Right cardiac atrium (tissue), 5 donors: ENCODE measurements at regions not wholly inside any gene's neighbourhood (a gene's known extent, or its start where the extent isn't known, plus 50 kb on each side); places are given as distances from the start of the nearest gene placed in this dataset.

Experiments
- ATAC-seq, 2 donors: fragments of 200-7000 bp; cut with Tn5 transposase; one replicate each; pipeline versions ENCODE4 v1.8.0 to v1.9.1; 2020; ENCODE audit warnings: moderate library complexity in 2 of 2, mild to moderate bottlenecking in 1 of 2
- DNase-seq, 3 donors: peaks; one replicate each; pipeline ENCODE4 v3.0.0-alpha.2; 2020
- H3K27ac ChIP-seq: one replicate; pipeline ENCODE4 v1.5.1; 2013; ENCODE audit warnings: mild to moderate bottlenecking, low read length, control low read depth, moderate library complexity
- H3K27me3 ChIP-seq: one replicate; pipeline ENCODE4 v1.6.1; 2013; ENCODE audit not compliant: control insufficient read depth, insufficient read depth
- H3K4me1 ChIP-seq: one replicate; pipeline ENCODE4 v1.6.1; 2013; ENCODE audit warnings: low read length; ENCODE audit not compliant: control insufficient read depth, insufficient read depth
- H3K4me3 ChIP-seq: one replicate; pipeline ENCODE4 v1.5.1; 2013; ENCODE audit warnings: low read length, control low read depth
- H3K9me3 ChIP-seq: one replicate; pipeline ENCODE4 v1.6.1; 2013; ENCODE audit warnings: low read length; ENCODE audit not compliant: control insufficient read depth
- WGBS: extraction: QIAGEN DNeasy Blood & Tissue Kit; methylation state at CpG from one replicate; pipeline ENCODE4 v1.1.7; 2013; 5-methylcytosine and 5-hydroxymethylcytosine counted together
- intact Hi-C, 4 donors: fragments of 100-400 bp; cut with DNase I; formaldehyde crosslinking; loops; one replicate each; pipeline versions ENCODE4 v1.11.0 to v1.14.0; 2022 to 2023
- donor health status: healthy with polysubstance abuse.
- donor health status: DM: no; HTN: yes; CAD: no.
- donor health status: DM: no; HTN: no; CAD: no.
- donor health status: DM: no; HTN: yes; CAD: no; lungs with severe emphysema.
- donor health status: DM: yes; HTN: yes; CAD: no.

- H3K9me3 ChIP-seq = no peaks in the 10 kb centered on the region
- WGBS = 79% methylated on average over 5 of the region's 5 CpGs
- H3K4me1 ChIP-seq = no peaks in the 10 kb centered on the region
- H3K4me3 ChIP-seq = no peak overlapping the region
- no peaks in the 10 kb centered on the region for H3K27me3 ChIP-seq
- no peak overlapping the region for H3K27ac ChIP-seq
- DNase-seq = no peak
- intact Hi-C loops = no loop called here
- ATAC-seq = no peak
Observed at GRCh38 chr12:69083689-69084088, 150.7 kb upstream of the CPM start.

- DNase-seq (no peak), ATAC-seq (no peak)
- Histone ChIP-seq H3K9me3 (no peaks in the 10 kb centered on the region), H3K27ac (no peak overlapping the region), H3K27me3 (no peaks in the 10 kb centered on the region), H3K4me3 (no peak overlapping the region), H3K4me1 (no peaks in the 10 kb centered on the region)
- intact Hi-C loops = no loop called here
Observed at GRCh38 chr12:69084816-69085378, 151.9 kb upstream of the CPM start.

- intact Hi-C loops = no loop called here
- H3K27ac ChIP-seq = no peak overlapping the region
- no peaks in the 10 kb centered on the region for H3K27me3 ChIP-seq
- ATAC-seq (no peak), DNase-seq (no peak)
- WGBS = 91% methylated on average over 2 of the region's 2 CpGs
- H3K4me1 ChIP-seq = no peaks in the 10 kb centered on the region
- no peak overlapping the region for H3K4me3 ChIP-seq
- H3K9me3 ChIP-seq = no peaks in the 10 kb centered on the region
Observed at GRCh38 chr12:69085852-69086251, 152.9 kb upstream of the CPM start.

- Histone ChIP-seq H3K27me3 (no peaks in the 10 kb centered on the region), H3K9me3 (no peaks in the 10 kb centered on the region), H3K27ac (no peak overlapping the region), H3K4me1 (no peaks in the 10 kb centered on the region), H3K4me3 (no peak overlapping the region)
- ATAC-seq = no peak
- 69% methylated on average over 8 of the region's 8 CpGs for WGBS
- DNase-seq = no peak
- intact Hi-C loops = no loop called here
Observed at GRCh38 chr12:69087986-69088385, 151.4 kb upstream of the CPSF6 start.

- H3K9me3 ChIP-seq = no peaks in the 10 kb centered on the region
- H3K4me1 ChIP-seq = no peaks in the 10 kb centered on the region
- 37% methylated on average over 1 of the region's 1 CpG for WGBS
- no peaks in the 10 kb centered on the region for H3K27me3 ChIP-seq
- H3K4me3 ChIP-seq = no peak overlapping the region
- H3K27ac ChIP-seq = no peak overlapping the region
- intact Hi-C loops = no loop called here
- ATAC-seq (no peak), DNase-seq (no peak)
Observed at GRCh38 chr12:69090722-69091121, 148.6 kb upstream of the CPSF6 start.

GRCh38 chr12:69091442-69092017 lies 147.8 kb upstream of the CPSF6 start:
- no peak for ATAC-seq
- Histone ChIP-seq H3K9me3 (no peaks in the 10 kb centered on the region), H3K27me3 (no peaks in the 10 kb centered on the region), H3K27ac (no peak overlapping the region), H3K4me1 (no peaks in the 10 kb centered on the region), H3K4me3 (no peak overlapping the region)
- no peak for DNase-seq
- WGBS = 59% methylated on average over 6 of the region's 6 CpGs
- intact Hi-C loops = no loop called here

- H3K27ac ChIP-seq = no peak overlapping the region
- intact Hi-C loops = no loop called here
- no peak for DNase-seq
- no peaks in the 10 kb centered on the region for H3K9me3 ChIP-seq
- H3K4me1 ChIP-seq = no peaks in the 10 kb centered on the region
- H3K4me3 ChIP-seq = no peak overlapping the region
- no peak for ATAC-seq
- H3K27me3 ChIP-seq = no peaks in the 10 kb centered on the region
- 87% methylated on average over 4 of the region's 4 CpGs for WGBS
Observed at GRCh38 chr12:69092137-69092536, 147.2 kb upstream of the CPSF6 start.

- intact Hi-C loops = no loop called here
- 70% methylated on average over 4 of the region's 4 CpGs for WGBS
- DNase-seq = no peak
- Histone ChIP-seq H3K27ac (no peak overlapping the region), H3K4me3 (no peak overlapping the region), H3K27me3 (no peaks in the 10 kb centered on the region), H3K4me1 (peaks cover 2% of the 10 kb centered on the region), H3K9me3 (no peaks in the 10 kb centered on the region)
- ATAC-seq = no peak
Observed at GRCh38 chr12:69094606-69095216, 144.7 kb upstream of the CPSF6 start.

GRCh38 chr12:69095765-69096477 lies 143.4 kb upstream of the CPSF6 start:
- 61% methylated on average over 9 of the region's 9 CpGs for WGBS
- intact Hi-C loops = no loop called here
- H3K27me3 ChIP-seq = no peaks in the 10 kb centered on the region

GRCh38 chr12:69096669-69097335 lies 142.6 kb upstream of the CPSF6 start:
- Histone ChIP-seq H3K27me3 (no peaks in the 10 kb centered on the region), H3K9me3 (no peaks in the 10 kb centered on the region), H3K4me3 (no peak overlapping the region), H3K27ac (no peak overlapping the region), H3K4me1 (peaks cover 2% of the 10 kb centered on the region)
- intact Hi-C loops = no loop called here
- DNase-seq (no peak), ATAC-seq (no peak)
- 33% methylated on average over 1 of the region's 1 CpG for WGBS

More at GRCh38 chr12:69095765-69096477, 143.4 kb upstream of the CPSF6 start:
- H3K4me3 ChIP-seq = no peak overlapping the region
- no peaks in the 10 kb centered on the region for H3K9me3 ChIP-seq
- H3K27ac ChIP-seq = no peak overlapping the region
- DNase-seq (no peak), ATAC-seq (no peak)
- H3K4me1 ChIP-seq = peaks cover 2% of the 10 kb centered on the region
